NCI-H1417 (cell line): ENCODE measurements at regions not wholly inside any gene's neighbourhood (a gene's known extent, or its start where the extent isn't known, plus 50 kb on each side); places are given as distances from the start of the nearest gene placed in this dataset.
"Not testable (repeated sequence)": the region's sequence is repeated elsewhere in the genome, so short reads cannot be mapped to it uniquely, and the experiment has no call there.

Source experiments
- DNase-seq, 3 experiments: peaks; one replicate each; lab custom pipeline; 2025; lab: John Stamatoyannopoulos, UW

- no peak for DNase-seq
Measured at GRCh38 chr13:24618011-24618955, 61.9 kb upstream of the ATP12A start.

GRCh38 chr13:24619282-24619681 is 60.9 kb upstream of the ATP12A start:
- DNase-seq, result no peak

- not testable (repeated sequence) for DNase-seq
Measured at GRCh38 chr13:24622481-24623148, 57.6 kb upstream of the ATP12A start.

- DNase-seq, result no peak
Measured at GRCh38 chr13:24623149-24623665, 57.0 kb upstream of the ATP12A start.

- no peak for DNase-seq
Measured at GRCh38 chr13:24624363-24624762, 55.8 kb upstream of the ATP12A start.

- no peak for DNase-seq
Measured at GRCh38 chr13:24624801-24625231, 55.4 kb upstream of the ATP12A start.

- DNase-seq, result no peak
Measured at GRCh38 chr13:24625331-24625731, 54.9 kb upstream of the ATP12A start.

GRCh38 chr13:24625870-24626849 is 54.0 kb upstream of the ATP12A start:
- no peak for DNase-seq

GRCh38 chr13:24627090-24627714 is 53.0 kb upstream of the ATP12A start:
- DNase-seq, result no peak

GRCh38 chr13:24627946-24628345 is 52.3 kb upstream of the ATP12A start:
- peak in 1 of 3 experiments; percentile 31 for DNase-seq

GRCh38 chr13:24629320-24629719 is 50.9 kb upstream of the ATP12A start:
- DNase-seq, result no peak

- DNase-seq, result no peak
Measured at GRCh38 chr13:24630121-24630520, 50.1 kb upstream of the ATP12A start.
